ENCODE measurements at regions not wholly inside any gene's neighbourhood (a gene's known extent, or its start where the extent isn't known, plus 50 kb on each side); places are given as distances from the start of the nearest gene placed in this dataset.

- DNase-seq (ENCODE audit: low spot score) = no peak
These were observed 472.5 kb upstream of the GHITM start for GRCh38 chr10:83666762-83667161.

- DNase-seq (ENCODE audit: low spot score) = no peak
These were observed 471.7 kb upstream of the GHITM start for GRCh38 chr10:83667594-83667993.

GRCh38 chr10:83673316-83673715, 466.0 kb upstream of the GHITM start:
- no peak for DNase-seq (ENCODE audit: low spot score)

- DNase-seq (ENCODE audit: low spot score) = no peak
These were observed 461.5 kb upstream of the GHITM start for GRCh38 chr10:83677795-83678194.

GRCh38 chr10:83678850-83679249, 460.5 kb upstream of the GHITM start:
- DNase-seq (ENCODE audit: low spot score) = no peak

GRCh38 chr10:83680470-83680891, 458.8 kb upstream of the GHITM start:
- no peak for DNase-seq (ENCODE audit: low spot score)

- no peak for DNase-seq (ENCODE audit: low spot score)
These were observed 456.9 kb upstream of the GHITM start for GRCh38 chr10:83682414-83682813.

GRCh38 chr10:83685458-83685857, 453.9 kb upstream of the GHITM start:
- no peak for DNase-seq (ENCODE audit: low spot score)

GRCh38 chr10:83691791-83692596, 447.3 kb upstream of the GHITM start:
- DNase-seq (ENCODE audit: low spot score) = no peak

GRCh38 chr10:83698899-83699298, 440.4 kb upstream of the GHITM start:
- no peak for DNase-seq (ENCODE audit: low spot score)

GRCh38 chr10:83701799-83702198, 437.5 kb upstream of the GHITM start:
- DNase-seq (ENCODE audit: low spot score) = no peak

- DNase-seq (ENCODE audit: low spot score) = no peak
These were observed 436.6 kb upstream of the GHITM start for GRCh38 chr10:83702731-83703130.

- no peak for DNase-seq (ENCODE audit: low spot score)
These were observed 433.2 kb upstream of the GHITM start for GRCh38 chr10:83706120-83706519.

- DNase-seq (ENCODE audit: low spot score) = no peak
These were observed 432.2 kb upstream of the GHITM start for GRCh38 chr10:83706952-83707582.

- no peak for DNase-seq (ENCODE audit: low spot score)
These were observed 425.9 kb upstream of the GHITM start for GRCh38 chr10:83713423-83713822.

GRCh38 chr10:83723080-83723479, 416.2 kb upstream of the GHITM start:
- no peak for DNase-seq (ENCODE audit: low spot score)

GRCh38 chr10:83724471-83725241, 414.7 kb upstream of the GHITM start:
- no peak for DNase-seq (ENCODE audit: low spot score)

- no peak for DNase-seq (ENCODE audit: low spot score)
These were observed 413.7 kb upstream of the GHITM start for GRCh38 chr10:83725567-83725966.

- no peak for DNase-seq (ENCODE audit: low spot score)
These were observed 405.0 kb upstream of the GHITM start for GRCh38 chr10:83734278-83734677.

- no peak for DNase-seq (ENCODE audit: low spot score)
These were observed 403.3 kb upstream of the GHITM start for GRCh38 chr10:83736008-83736407.

GRCh38 chr10:83750604-83751003, 388.7 kb upstream of the GHITM start:
- no peak for DNase-seq (ENCODE audit: low spot score)

GRCh38 chr10:83753490-83753889, 385.8 kb upstream of the GHITM start:
- no peak for DNase-seq (ENCODE audit: low spot score)

GRCh38 chr10:83754857-83755256, 384.5 kb upstream of the GHITM start:
- DNase-seq (ENCODE audit: low spot score) = no peak

All from iPS-NIHi11 (cell line).